Gastrocnemius medialis (tissue), 4 donors: ENCODE measurements at regions not wholly inside any gene's neighbourhood (a gene's known extent, or its start where the extent isn't known, plus 50 kb on each side); places are given as distances from the start of the nearest gene placed in this dataset.
"Not testable (repeated sequence)": the region's sequence is repeated elsewhere in the genome, so short reads cannot be mapped to it uniquely, and the experiment has no call there.

Source experiments
- ATAC-seq, 2 donors: fragments of 150-250 bp; one replicate each; pipeline ENCODE4 v1.9.1; 2016
- DNase-seq, 2 donors: peaks; one replicate each; pipeline ENCODE4 v3.0.0-alpha.2; 2019
- H3K27ac ChIP-seq, 4 donors: fragments of 200-600 bp; sonication (generic); 1 replicate in 1 of 4; 2 replicates in 3 of 4; pipeline ENCODE4 v1.5.1; 2016 to 2018; ENCODE audit warnings: mild to moderate bottlenecking in 2 of 4, moderate library complexity in 1 of 4
- H3K27me3 ChIP-seq, 3 donors: fragments of 200-600 bp; sonication (generic) in 2 of 3; 1 replicate in 1 of 3; 2 replicates in 2 of 3; pipeline versions ENCODE4 v1.5.1 to v1.6.0; 2016 to 2019; ENCODE audit warnings: mild to moderate bottlenecking in 1 of 3, moderate library complexity in 1 of 3
- H3K36me3 ChIP-seq, 2 donors: fragments of 200-600 bp; sonication (generic) in 1 of 2; one replicate each; pipeline ENCODE4 v1.5.1; 2017 to 2018
- H3K4me1 ChIP-seq, 2 donors: fragments of 200-600 bp; sonication (generic) in 1 of 2; one replicate each; pipeline ENCODE4 v1.5.1; 2016 to 2017; ENCODE audit warnings: mild to moderate bottlenecking in 2 of 2
- H3K4me3 ChIP-seq, 4 donors: fragments of 200-600 bp; sonication (generic) in 3 of 4; 1 replicate in 1 of 4; 2 replicates in 3 of 4; pipeline ENCODE4 v1.5.1; 2016 to 2019; ENCODE audit warnings: mild to moderate bottlenecking in 2 of 4
- H3K9me3 ChIP-seq, 3 donors: fragments of 200-600 bp; sonication (generic) in 2 of 3; 1 replicate in 1 of 3; 2 replicates in 2 of 3; pipeline ENCODE4 v1.5.1; 2016 to 2019
- in situ Hi-C, 4 donors: fragments of 200-750 bp; cut with MboI; loops; one replicate each; pipeline versions ENCODE4 v1.15.0 to v1.8.0; 2017; ENCODE audit warnings: low sequenced_read_pairs in 4 of 4
- intact Hi-C: fragments of 100-400 bp; cut with DNase I; formaldehyde crosslinking; loops from one replicate; pipeline ENCODE4 v1.15.1; 2023; ENCODE audit warnings: low total_unique reads

DNA sequence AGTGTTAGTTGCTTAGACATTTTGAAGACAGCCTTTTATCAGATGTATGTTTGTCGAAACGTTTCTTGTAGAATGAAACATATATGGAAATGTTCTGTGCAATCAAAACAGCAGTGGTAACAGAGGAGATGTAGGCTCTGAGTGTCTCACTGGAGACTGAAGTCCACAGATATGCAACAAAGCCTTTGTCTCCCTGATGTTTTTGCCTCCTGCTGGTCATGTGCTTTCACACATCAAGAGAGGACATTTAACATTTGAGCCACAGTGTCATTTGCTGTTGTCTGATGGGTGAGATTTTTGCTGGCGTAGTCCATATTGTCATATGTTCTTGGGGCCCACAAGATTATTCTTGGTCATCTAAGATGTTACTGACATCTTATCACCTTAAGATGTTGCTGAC lies 101.7 kb downstream of the POTEH start:
- H3K27ac ChIP-seq, ATAC-seq, H3K27me3 ChIP-seq, H3K4me1 ChIP-seq, H3K36me3 ChIP-seq, DNase-seq, in situ Hi-C loops, H3K9me3 ChIP-seq, intact Hi-C loops, H3K4me3 ChIP-seq: not testable (repeated sequence)

DNA sequence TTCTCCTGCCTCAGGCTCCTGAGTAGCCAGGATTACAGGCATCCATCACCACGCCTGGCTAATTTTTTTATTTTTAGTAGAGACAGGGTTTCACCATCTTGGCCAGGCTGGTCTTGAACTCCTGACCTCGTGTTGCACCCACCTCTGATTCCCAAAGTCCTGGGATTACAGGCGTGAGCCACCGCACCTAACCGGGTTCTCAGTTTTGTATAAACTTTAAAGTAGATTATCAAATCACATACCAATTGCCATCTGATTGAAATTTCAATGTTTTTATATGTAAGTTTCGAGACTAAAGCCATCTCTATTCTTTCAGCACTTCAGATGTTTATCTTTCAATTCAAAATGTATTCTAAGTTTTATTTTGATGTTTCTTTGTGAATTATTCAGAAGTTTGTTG lies 110.1 kb downstream of the POTEH start:
- H3K4me3 ChIP-seq, H3K9me3 ChIP-seq, H3K4me1 ChIP-seq, intact Hi-C loops, ATAC-seq, H3K27ac ChIP-seq, H3K27me3 ChIP-seq, in situ Hi-C loops, DNase-seq, H3K36me3 ChIP-seq: not testable (repeated sequence)

DNA sequence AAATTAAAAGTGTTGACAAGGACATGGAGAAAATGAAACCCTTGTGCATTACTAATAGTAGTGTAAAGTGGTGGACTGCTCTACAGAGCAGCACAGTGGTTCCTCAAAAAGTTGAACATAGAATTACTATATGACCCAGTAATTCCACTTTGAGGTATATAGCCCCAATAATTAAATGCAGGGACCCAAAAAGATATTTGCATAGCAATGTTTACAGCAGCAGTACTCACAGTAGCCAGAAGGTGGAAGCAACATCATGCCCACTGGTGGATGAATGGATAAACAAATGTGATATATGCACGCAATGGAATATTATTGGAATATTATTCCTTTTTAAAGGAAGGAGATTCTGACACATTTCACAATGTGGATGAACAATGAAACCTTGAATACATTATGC lies 121.3 kb downstream of the POTEH start:
- H3K4me1 ChIP-seq, H3K27me3 ChIP-seq, H3K27ac ChIP-seq, in situ Hi-C loops, ATAC-seq, H3K9me3 ChIP-seq, DNase-seq, intact Hi-C loops, H3K4me3 ChIP-seq, H3K36me3 ChIP-seq: not testable (repeated sequence)

DNA sequence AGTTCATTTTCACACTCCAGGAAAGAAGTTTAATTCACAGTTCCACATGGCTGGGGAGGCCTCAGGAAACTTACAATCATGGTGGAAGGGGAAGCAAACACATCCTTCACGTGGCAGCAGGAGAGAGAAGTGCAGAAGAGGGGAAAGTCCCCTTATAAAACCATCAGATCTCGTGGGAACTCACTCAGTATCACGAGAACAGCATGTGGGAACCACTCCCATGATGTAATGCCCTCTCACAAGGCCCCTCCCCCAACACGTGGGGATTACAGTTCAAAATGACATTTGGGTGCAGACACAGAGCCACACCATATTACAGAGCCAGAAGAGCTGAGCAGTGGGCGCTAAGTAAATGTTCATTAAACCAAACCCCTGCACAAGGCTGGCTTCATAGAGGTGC lies 126.0 kb downstream of the POTEH start:
- intact Hi-C loops, H3K4me3 ChIP-seq: not testable (repeated sequence)

DNA sequence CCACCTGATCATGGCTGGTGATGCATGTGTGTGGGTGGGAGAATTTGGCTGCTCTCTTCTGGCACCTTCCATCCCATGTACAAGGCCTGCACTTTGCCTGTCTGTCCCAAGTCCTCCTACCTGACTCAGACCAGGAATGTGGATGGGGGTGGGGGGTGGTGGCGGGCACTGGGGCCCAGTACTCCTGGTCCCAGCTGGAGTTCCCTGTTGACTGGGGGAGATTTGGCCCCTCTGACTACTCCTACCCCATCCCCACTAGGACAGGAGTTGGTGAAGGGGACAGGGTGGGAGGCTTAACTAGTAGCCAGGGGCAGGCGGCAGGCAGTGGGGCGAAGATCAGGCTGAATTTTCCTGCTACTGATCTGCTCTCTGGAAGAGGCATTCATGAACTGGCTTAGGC lies 126.6 kb downstream of the POTEH start:
- H3K4me1 ChIP-seq, ATAC-seq, H3K36me3 ChIP-seq, H3K4me3 ChIP-seq, intact Hi-C loops, in situ Hi-C loops, H3K27ac ChIP-seq, DNase-seq, H3K27me3 ChIP-seq, H3K9me3 ChIP-seq: not testable (repeated sequence)

More for the DNA sequence above, 126.0 kb downstream of the POTEH start:
- ATAC-seq, H3K9me3 ChIP-seq, DNase-seq, H3K27ac ChIP-seq, H3K27me3 ChIP-seq, in situ Hi-C loops, H3K4me1 ChIP-seq, H3K36me3 ChIP-seq: not testable (repeated sequence)

DNA sequence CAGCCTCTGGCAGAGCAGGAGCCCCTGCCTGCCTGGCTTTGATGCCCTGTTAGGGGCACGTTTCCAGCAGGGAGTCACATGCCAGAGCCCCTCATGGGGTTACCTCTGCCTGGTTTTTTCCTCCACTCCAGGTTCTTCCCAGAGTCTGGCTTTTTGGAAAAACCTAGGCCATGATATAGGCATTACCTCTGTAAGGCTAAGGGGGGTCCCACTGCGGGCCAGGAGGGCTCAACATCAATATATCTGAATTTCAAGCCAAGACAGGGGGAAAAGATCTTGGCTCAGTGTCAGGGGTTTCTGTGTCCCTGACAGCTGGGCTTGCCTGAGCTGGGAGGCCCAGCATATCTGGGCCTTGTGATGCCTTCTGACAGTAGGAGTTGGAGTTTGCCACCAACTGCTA lies 127.4 kb downstream of the POTEH start:
- H3K4me3 ChIP-seq, H3K27me3 ChIP-seq, H3K27ac ChIP-seq, H3K4me1 ChIP-seq, intact Hi-C loops, in situ Hi-C loops, DNase-seq, ATAC-seq, H3K36me3 ChIP-seq, H3K9me3 ChIP-seq: not testable (repeated sequence)

DNA sequence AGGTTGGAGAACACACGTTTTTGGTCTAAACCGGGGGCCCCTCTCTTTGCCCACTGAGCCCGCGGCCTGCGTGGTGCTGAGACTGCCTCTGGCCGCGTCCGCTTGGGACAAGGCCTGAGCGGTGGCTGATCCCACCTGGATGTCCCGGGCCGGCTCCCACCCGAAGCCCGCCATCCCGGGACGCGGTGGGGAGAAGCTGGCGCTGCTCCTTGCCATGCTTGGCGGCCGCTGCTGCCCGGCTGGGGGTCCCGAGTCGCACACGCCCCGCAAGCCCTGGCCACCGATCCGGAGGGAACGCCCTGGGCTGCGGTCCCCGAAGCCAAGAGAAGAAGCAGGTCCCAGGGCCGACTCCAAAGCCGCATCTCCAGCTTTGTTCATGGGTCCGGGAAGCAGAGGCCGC lies 130.1 kb downstream of the POTEH start:
- H3K4me3 ChIP-seq, intact Hi-C loops, H3K36me3 ChIP-seq, in situ Hi-C loops, H3K27me3 ChIP-seq, DNase-seq, H3K27ac ChIP-seq, ATAC-seq, H3K4me1 ChIP-seq, H3K9me3 ChIP-seq: not testable (repeated sequence)

DNA sequence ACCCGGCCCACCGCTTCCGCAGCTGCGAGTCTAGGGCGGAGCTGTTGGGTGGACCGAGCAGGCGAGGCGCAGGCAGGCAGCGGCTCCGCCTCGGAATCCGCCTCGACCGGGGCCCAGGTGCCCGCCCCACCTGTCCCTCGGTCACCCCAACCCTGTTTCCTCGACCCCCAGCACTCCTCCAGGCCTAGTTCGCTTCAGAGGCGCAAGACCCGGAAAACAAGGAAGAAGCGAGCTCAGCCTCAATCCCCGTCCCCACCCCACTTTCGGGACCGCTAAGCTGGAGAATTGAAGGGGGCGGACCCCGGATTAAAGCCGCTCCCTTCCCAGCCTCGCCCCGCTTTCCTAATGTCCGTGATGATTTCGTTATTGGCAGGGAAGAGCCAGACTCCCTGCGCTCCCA lies 131.3 kb downstream of the POTEH start:
- H3K36me3 ChIP-seq, H3K9me3 ChIP-seq, H3K27me3 ChIP-seq, H3K27ac ChIP-seq, in situ Hi-C loops, H3K4me1 ChIP-seq, DNase-seq, H3K4me3 ChIP-seq, ATAC-seq, intact Hi-C loops: not testable (repeated sequence)

DNA sequence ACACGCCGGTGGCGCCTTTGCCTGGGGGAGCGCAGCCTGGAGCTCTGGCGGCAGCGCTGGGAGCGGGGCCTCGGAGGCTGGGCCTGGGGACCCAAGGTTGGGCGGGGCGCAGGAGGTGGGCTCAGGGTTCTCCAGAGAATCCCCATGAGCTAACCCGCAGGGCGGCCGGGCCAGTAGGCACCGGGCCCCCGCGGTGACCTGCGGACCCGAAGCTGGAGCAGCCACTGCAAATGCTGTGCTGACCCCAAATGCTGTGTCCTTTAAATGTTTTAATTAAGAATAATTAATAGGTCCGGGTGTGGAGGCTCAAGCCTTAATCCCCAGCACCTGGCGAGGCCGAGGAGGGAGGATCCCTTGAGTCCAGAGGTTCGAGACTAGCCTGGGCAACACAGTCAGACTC lies 132.2 kb downstream of the POTEH start:
- H3K36me3 ChIP-seq, in situ Hi-C loops, H3K27ac ChIP-seq, H3K4me1 ChIP-seq, ATAC-seq, H3K4me3 ChIP-seq, H3K27me3 ChIP-seq, DNase-seq, H3K9me3 ChIP-seq, intact Hi-C loops: not testable (repeated sequence)

DNA sequence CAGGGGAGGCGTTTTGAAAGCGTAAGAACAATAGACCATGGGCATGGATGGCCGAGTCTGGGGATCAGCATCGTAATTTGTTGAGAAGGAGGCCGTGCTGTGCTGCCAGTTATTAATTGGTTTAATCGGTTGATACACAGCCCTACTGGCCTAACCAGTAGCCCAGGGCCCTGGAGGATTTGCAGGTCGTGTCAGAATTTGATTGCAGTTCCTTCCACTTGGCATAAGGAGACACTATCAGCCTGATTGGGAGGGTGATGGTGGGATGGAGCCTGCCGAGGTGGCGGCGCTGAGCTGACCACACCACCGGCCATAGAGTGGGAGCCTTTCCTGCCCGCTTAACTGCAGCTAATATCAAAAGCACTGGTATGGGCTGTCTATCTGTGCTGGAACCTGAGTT lies 133.4 kb downstream of the POTEH start:
- H3K9me3 ChIP-seq, H3K36me3 ChIP-seq, intact Hi-C loops, ATAC-seq, H3K27ac ChIP-seq, H3K27me3 ChIP-seq, DNase-seq, in situ Hi-C loops, H3K4me3 ChIP-seq, H3K4me1 ChIP-seq: not testable (repeated sequence)

DNA sequence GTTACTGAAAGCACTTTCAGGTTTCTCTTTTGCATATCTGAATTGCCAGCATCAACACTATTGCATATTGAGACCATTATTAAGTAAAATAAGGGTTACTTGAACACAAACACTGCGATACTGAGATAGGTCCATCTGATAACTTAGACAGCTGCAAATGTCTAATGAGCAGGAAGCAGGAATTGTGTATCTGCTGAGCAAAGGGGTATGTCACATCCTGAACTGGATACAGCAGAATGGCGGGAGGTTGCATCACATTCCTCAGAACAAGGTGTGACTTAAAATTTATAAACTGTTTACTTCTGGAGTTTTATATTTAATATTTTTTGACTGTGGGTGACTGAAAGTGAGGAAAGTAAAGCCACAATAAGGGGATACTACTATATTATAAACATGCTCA lies 142.4 kb downstream of the POTEH start:
- in situ Hi-C loops, H3K4me3 ChIP-seq, H3K36me3 ChIP-seq, H3K9me3 ChIP-seq, intact Hi-C loops, H3K27me3 ChIP-seq, H3K27ac ChIP-seq, DNase-seq, ATAC-seq, H3K4me1 ChIP-seq: not testable (repeated sequence)

DNA sequence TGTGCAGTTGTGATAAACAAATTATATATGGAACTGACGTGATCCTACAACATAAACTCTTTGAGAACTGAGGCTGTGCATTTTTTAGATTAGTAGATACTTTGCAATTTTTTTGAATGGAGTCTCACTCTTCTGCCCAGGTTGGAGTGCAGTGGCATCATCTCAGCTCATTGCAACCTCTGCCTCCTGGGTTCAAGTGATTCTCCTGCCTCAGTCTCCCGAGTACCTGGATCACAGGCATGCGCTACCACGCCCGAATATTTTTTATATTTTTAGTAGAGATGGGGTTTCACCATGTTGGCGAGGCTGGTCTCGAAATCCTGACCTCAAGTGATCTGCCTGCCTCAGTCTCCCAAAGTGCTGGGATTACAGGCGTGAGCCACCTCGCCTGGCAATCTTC lies 145.9 kb downstream of the POTEH start:
- H3K4me1 ChIP-seq, H3K27ac ChIP-seq, ATAC-seq, H3K4me3 ChIP-seq, H3K27me3 ChIP-seq, H3K9me3 ChIP-seq, DNase-seq, in situ Hi-C loops, H3K36me3 ChIP-seq, intact Hi-C loops: not testable (repeated sequence)

DNA sequence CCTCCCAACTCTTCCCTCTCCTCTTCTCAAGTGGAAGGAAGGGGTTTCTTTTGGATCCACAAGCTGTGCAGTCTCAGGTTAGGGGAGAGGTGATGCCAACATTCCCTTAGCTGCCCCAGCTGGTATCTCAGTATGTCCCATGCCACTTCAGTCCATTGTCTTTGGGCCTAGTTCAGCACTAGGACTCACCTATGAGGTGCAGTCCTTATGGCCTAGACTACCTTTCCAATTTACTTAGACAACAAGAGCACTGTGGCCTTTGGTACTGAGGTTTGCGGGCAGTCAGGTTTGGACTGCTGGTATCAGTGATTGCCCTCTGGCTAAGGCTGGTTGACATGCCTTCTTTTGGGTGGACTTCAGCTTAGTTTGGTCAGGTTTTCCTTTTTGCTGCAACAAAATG lies 159.9 kb downstream of the POTEH start:
- DNase-seq, H3K9me3 ChIP-seq, H3K4me1 ChIP-seq, H3K27ac ChIP-seq, H3K27me3 ChIP-seq, H3K36me3 ChIP-seq, ATAC-seq, H3K4me3 ChIP-seq, intact Hi-C loops, in situ Hi-C loops: not testable (repeated sequence)
